ENCODE measurements at regions not wholly inside any gene's neighbourhood (a gene's known extent, or its start where the extent isn't known, plus 50 kb on each side); places are given as distances from the start of the nearest gene placed in this dataset.

GRCh38 chr16:51801635-51802034 lies 650.6 kb upstream of the SALL1 start:
- no peak for TF ChIP-seq CTCF (conservative IDR thresholded peaks at IDR 0.05; ENCODE audit: low read depth, low read length)

GRCh38 chr16:51797669-51798259 lies 646.7 kb upstream of the SALL1 start:
- H3K4me3 ChIP-seq (ENCODE audit: low read depth, low read length), result no peak overlapping the region
- no peak for TF ChIP-seq CTCF (conservative IDR thresholded peaks at IDR 0.05; ENCODE audit: low read depth, low read length)
- DNase-seq (ENCODE audit: low read depth), result no peak

More at GRCh38 chr16:51801635-51802034, 650.6 kb upstream of the SALL1 start:
- DNase-seq (ENCODE audit: low read depth), result no peak
- H3K4me3 ChIP-seq (ENCODE audit: low read depth, low read length), result no peak overlapping the region

GRCh38 chr16:51779240-51779639 lies 628.2 kb upstream of the SALL1 start:
- H3K4me3 ChIP-seq (ENCODE audit: low read depth, low read length), result no peak overlapping the region
- no peak for TF ChIP-seq CTCF (conservative IDR thresholded peaks at IDR 0.05; ENCODE audit: low read depth, low read length)

GRCh38 chr16:51773071-51773890 lies 622.2 kb upstream of the SALL1 start:
- no peak for DNase-seq (ENCODE audit: low read depth)
- TF ChIP-seq CTCF (conservative IDR thresholded peaks at IDR 0.05; ENCODE audit: low read depth, low read length), result no peak
- no peak overlapping the region for H3K4me3 ChIP-seq (ENCODE audit: low read depth, low read length)

More at GRCh38 chr16:51779240-51779639, 628.2 kb upstream of the SALL1 start:
- no peak for DNase-seq (ENCODE audit: low read depth)

GRCh38 chr16:51766739-51767138 lies 615.7 kb upstream of the SALL1 start:
- TF ChIP-seq CTCF (conservative IDR thresholded peaks at IDR 0.05; ENCODE audit: low read depth, low read length), result no peak
- DNase-seq (ENCODE audit: low read depth), result no peak
- H3K4me3 ChIP-seq (ENCODE audit: low read depth, low read length), result no peak overlapping the region

GRCh38 chr16:51763072-51763661 lies 612.1 kb upstream of the SALL1 start:
- no peak for TF ChIP-seq CTCF (conservative IDR thresholded peaks at IDR 0.05; ENCODE audit: low read depth, low read length)
- peak overlapping the region; percentile 45 for H3K4me3 ChIP-seq (ENCODE audit: low read depth, low read length)
- no peak for DNase-seq (ENCODE audit: low read depth)

All from epithelial cell of proximal tubule (primary cell).